HG03045 (cell line): ENCODE measurements at regions not wholly inside any gene's neighbourhood (a gene's known extent, or its start where the extent isn't known, plus 50 kb on each side); places are given as distances from the start of the nearest gene placed in this dataset.
"Not testable (repeated sequence)": the region's sequence is repeated elsewhere in the genome, so short reads cannot be mapped to it uniquely, and the experiment has no call there.

ENCODE experiments used
- ATAC-seq: cut with Tn5 transposase; IDR thresholded peaks from one replicate; pipeline ENCODE4 v1.9.1; 2021; ENCODE audit warnings: mild to moderate bottlenecking, moderate library complexity; ENCODE audit not compliant: unreplicated experiment

DNA sequence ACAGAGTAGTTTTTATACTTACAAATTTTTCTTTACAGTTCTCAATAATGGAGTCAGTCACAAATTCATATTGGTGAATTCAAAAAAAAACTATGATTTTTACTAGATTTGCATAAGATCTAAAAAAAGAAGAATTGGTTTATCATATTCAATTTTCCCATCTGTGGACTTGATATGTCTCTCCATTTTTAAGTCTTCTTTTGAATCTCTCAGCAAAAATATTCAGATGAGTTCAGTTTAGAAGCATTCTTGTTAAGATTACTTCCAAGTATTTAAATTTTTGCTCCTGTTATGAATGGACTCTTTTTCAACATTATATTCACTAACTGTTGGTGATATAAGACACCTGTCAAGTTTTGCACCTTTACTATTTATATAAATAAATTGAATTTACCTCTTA lies 360.6 kb upstream of the FLRT2 start:
- ATAC-seq = no peak

DNA sequence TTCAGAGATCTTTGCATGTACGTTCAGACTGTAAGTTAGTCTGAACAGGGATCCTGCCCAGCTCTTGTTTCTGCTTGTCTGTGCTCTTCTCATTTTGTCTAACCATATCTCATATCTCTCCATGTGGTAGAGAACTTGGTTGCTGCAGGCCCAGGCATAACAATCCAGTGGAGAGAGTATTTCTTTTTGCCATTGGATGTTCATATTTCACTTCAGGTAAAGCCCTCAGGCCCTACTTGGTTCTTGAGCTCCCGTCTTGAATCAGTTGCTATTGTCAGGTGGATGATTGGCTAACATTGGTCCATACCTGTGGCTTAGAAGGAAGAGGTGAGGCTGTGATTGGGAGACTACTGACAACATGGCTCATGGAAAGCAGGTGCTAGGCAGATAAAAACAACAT lies 357.7 kb upstream of the FLRT2 start:
- no peak for ATAC-seq

DNA sequence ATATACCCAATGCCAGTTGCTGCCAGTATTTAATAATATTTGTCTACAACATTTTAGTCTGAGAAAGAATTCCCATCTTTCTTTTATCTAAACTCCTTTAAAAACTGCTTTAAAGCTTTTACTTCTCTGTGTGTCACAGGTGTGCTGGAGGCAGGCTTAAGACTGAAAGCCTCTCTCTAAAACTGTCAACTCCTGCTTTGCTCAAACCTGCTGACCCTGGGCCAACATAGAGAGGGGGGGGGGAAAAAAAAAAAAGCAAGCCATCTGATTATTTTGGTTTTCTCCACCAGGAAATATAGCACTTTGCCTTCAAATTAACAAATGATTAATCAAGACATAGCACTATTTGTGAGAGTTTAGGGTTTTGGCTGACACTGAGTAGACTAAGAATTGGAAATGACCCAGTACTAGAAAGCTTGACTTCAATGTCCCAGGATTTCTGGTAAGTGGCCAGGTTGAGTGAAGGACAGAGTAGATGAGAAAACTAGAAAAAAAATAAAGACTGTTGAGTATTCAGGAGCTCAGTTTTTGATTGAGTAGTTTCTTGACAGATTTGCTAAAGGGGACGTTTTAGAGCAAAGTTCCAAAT lies 357.0 kb upstream of the FLRT2 start:
- no peak for ATAC-seq

DNA sequence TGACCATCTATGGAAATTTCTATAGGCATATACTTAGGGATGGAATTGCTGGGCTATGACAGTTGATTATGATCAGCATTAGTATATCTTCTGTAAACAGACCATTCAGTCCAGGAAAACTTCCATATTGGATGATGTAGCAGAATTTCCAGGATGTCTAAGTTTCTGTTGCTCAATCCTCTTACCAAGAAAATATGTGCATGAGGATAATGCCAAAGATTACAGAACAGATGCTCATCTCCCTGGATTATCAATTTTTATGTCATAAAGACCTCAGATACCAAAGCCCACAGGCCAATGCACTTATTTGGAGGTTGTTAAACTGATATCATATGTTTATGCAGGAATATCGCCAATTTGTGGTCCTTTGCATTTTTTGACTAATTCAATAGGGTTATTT lies 354.4 kb upstream of the FLRT2 start:
- ATAC-seq = no peak

DNA sequence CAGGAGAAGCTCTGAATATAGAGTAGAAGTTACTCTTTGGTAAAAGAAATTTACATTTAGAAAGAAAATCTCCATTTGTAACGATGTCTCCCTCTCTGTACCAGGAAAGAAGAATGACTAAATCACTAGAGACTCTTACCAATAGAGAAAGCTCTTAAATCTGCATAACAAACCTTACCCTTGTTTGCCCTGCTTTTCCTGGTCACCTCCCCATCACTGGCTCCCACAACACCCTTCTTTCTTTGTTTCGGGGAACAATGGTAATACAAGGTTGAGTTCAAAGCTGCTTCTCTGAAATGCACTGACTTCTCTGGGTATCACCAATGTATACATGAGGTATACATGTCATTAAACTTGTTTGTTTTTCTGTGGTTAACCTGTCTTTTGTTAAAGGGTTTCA lies 351.1 kb upstream of the FLRT2 start:
- no peak for ATAC-seq

DNA sequence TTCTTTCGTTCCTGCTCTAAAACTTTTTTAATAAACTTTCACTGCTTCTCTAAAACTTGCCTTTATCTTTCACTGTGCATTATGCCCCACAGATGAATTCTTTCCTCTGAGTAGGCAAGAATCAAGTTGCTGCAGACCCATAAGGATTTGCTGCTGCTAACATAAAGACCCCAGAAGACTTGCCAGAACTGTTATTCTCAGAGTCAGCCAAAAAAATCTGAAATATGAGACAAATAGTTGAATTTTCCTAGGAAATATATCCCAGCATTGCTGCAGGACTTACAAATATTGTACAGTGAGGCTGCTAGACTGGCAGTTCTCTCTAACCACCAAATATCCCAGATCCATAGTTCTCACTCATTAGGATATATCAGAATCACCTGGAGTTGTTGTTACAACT lies 349.1 kb upstream of the FLRT2 start:
- ATAC-seq = no peak

DNA sequence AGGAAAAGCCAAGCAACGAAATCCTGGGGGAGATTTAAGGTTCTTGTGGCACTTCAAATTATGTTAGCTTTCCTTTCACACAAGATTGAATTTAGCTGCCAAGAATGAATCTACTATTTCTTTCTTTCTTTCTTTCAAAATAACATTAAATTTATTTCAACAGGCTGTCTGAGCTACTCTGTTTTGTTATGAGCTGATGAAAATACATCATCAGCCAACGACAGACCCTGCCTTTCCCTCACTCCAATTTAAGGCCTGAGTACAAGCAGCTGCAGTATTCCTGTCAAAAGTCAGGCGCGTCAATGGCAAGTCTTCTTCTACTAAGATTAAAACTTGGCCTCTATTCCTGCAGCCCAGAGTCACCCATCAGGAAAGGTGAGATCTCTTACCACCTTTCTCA lies 347.7 kb upstream of the FLRT2 start:
- no peak for ATAC-seq

DNA sequence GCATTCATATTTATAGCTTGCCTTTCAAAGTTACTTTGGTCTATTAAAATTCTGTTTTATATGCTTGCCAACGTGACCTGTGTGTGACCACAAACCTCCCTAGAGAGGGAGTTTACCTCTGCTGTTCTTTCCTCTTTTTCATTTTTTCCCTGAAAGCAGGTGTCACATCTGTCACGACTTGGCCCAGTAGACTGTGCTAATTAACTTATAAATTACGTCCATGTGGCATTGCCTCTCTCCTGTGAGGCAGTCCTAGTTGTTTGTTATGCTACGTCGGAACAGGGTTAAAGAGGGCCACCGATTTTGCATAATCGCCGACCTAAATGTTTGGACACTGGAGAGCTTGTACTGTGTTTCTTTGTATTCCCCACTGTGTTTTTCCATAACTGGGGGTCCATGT lies 343.9 kb upstream of the FLRT2 start:
- ATAC-seq = no peak

DNA sequence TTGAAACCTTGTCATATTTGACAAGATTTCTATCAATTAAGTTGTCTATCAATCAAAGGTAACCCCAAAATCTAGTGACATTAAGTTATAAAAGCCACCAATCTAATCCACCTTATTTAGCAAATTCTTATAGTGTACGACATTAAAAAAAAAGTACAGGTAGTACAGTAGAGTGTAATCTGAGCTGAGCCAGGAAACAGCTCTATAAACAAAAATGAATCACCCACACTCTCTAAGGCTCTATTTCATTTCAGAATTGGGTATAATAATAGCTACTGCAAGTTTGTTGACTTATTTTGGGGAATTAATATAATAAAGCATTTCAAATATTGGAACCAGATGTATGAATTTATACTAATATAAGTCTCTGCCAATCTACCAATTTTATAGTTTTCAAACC lies 342.4 kb upstream of the FLRT2 start:
- no peak for ATAC-seq

DNA sequence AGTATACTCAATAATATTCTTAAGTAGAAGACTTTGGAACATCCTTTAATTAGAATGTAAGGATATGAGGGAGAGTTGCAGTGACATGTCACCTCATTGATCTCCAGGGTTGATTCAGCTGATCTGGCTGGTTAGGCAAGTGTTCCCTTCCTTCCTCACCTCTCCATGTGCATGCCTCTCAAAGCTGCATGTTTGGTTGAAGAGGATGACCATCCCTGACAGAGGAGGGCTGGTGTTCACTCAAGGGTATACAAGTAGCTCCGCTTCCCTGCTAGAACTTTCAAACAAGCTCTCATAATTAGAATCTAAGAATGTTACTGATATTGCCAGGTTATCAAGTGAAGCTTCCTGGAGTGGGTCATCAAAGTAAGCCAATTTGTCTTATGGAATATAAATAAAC lies 341.1 kb upstream of the FLRT2 start:
- no peak for ATAC-seq

DNA sequence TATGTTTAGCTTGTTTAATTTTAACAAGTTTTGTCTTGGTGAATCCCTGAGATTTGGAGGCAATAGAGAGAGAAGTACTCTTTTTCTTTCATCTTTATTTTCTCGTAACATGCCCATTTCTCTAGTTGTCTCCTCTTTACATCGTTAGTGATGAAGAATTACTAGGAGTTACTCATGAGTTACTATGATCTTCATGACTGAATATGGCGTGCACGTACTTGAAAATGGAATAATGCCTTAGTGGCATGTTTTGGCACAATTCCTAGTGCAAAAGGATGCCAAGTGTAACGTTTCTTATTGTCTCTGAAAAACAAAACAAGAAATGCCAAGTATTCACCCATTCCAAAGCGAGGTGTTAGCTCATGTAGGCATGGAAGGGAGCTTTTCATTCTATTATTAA lies 340.7 kb upstream of the FLRT2 start:
- ATAC-seq = not testable (repeated sequence)

DNA sequence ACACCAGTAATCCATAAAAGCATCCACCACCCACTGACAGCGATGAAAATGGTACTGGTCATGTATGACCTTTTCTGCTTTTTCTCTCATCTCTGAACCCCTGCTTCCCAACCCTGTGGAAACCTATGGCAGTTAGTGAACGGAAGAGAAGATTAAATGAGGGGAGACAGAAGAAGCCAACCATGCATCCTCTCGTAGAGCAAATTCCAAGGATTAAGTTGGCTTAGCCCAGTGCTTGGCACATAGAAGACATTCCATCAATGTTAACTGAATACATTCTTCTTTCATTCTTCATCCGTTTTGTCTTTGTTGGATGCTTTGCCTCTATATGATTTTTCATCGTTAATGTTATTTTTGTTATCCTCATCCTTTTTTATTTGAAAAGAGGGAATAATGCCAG lies 339.7 kb upstream of the FLRT2 start:
- ATAC-seq = no peak

DNA sequence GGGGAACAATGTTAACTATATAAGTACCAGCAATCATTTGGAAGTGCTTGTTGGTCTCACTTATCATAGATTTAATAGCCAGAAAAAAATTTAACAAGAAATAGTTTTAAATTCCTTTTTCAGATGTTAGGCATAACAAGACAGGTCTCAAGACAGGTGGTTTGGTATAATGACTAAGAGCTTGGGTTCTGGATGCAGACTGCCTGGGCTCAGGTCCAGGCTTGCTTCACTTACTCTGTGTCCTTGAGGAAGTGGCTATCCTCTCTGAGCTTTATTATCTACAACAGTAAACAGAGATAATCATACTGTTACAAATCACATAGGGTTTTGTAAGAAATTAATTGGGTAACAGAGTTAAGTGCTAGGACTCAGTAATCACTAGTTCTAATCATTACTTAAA lies 338.0 kb upstream of the FLRT2 start:
- ATAC-seq = no peak

DNA sequence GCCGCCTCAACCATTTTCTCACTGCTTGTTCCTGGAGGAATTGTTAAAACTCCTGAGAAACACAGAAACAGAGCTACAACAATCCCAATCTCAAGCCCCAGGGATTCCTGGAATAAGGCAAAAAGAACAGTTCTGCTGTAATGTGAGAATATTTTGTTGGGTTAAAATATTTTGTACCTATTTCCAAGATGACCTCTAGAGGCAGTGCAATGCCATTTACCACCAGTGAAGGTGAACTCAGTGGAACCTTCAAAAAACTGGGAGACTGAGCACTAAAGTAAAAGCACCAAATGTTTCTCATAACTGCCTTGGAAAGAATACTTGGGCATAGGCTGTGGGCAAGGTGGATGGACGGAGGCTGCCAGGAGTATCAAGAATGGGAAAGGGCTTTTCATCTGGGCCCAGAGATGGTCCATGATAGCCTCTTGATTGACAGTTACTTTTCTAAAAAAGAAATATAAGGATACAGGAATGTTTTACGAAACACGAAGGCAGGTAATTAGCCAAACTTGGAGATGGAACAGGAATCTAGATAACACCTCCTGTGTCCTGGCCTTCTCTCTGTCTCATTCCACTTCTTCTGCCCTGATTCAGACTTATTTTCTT lies 334.0 kb upstream of the FLRT2 start:
- ATAC-seq = no peak

DNA sequence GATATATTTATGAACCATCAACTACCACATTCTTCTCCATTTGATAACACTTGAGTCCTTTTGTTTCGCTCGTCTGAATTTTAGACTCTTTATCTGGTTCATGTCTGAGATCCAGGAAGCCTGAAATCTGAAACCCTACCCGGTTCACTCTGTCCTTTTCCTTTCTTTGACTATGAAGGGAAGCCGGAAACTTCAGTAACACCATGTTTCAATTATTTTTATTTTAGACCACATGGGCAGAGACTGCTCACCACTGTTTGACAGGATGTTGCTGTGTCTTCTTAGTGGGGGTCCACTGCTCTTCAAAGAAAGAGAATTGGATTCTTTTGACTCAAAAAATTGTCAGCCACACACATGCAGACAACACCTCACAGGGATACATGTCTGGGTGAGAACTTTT lies 331.9 kb upstream of the FLRT2 start:
- no peak for ATAC-seq

DNA sequence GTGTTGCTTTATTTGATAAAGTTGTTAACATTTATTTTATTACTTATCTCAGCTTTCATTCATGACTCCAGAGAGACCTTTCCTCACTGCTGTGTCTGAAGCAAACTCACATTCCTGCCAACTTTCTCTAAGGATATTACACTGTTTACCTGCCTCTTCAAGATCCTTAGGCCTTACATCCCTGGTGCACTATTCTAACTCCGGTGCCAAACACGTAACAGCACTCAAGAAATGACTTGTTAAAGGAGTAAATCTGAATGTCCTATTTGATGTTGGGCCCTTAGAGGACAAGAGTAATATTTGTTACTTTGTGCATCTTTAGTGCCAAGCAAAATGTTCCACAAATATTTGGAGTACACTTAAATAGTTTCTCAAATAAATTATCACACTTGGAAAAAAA lies 324.1 kb upstream of the FLRT2 start:
- ATAC-seq = no peak

DNA sequence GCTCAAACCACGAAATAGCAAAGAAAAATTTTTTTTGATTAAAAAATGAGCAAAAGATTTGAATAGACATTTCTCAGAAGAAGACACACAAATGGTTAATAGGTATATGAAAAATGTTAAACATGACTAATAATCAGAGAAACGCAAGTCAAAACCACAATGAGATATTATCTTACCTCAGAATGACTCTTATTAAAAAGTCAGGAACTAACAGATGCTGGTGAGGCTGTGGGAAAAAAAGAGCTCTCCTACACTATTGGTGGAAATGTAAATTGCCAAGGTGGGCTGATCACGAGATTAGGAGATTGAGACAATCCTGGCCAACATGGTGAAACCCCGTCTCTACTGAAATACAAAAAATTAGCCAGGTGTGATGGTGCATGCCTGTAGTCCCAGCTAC lies 315.5 kb upstream of the FLRT2 start:
- ATAC-seq = no peak

DNA sequence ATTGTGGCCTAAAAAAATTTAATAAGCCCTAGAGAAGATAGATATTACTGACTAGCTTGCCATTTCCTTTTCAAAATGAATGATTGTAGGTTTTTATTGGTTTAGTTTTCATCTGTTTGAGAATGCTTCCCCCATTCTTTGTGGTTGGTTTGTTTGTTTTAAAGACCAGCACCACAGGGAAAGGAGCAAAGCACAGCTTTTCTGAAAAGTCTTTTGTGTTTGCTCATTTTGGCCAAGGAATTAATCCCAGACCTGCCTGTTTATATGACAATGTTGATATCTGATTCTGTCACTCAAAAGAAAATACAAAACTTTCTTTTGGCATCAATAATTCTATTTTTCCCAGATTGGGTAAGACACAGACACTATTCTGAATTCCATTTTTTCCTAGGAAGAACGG lies 312.5 kb upstream of the FLRT2 start:
- ATAC-seq = no peak

DNA sequence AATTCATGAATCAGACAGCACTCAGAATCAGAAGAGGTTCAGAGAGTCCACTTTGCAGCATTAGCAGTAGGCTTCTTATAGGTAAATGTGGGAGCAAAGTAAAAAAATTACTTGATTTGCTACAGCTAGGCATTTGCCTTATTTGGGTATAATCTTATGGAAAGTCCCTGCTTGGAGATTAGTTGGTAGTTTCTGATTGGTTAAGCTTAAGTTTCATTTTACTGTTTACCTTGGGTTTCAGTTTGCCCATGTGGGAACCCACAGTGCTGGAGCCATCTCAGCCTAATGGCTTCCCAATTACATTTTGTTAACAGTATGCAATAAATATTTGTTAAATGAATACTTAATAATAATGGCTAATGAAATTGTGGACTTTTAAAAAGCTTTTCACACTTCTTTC lies 311.0 kb upstream of the FLRT2 start:
- no peak for ATAC-seq

DNA sequence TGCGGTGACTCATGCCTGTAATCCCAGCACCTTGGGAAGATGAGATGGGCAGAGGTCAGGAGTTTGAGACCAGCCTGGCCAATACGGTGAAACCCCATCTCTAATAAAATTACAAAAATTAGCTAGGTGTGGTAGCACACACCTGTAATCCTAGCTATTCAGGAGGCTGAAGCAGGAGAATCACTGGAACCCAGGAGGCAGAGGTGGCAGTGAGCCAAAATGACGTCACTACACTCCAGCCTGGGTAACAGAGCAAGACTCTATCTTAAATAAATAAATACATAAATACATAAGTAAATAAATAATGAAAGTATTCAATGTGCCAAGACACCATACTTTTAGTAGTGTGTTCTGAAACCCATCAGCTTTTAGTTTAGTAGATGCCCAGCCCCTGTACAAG lies 308.1 kb upstream of the FLRT2 start:
- ATAC-seq = no peak

DNA sequence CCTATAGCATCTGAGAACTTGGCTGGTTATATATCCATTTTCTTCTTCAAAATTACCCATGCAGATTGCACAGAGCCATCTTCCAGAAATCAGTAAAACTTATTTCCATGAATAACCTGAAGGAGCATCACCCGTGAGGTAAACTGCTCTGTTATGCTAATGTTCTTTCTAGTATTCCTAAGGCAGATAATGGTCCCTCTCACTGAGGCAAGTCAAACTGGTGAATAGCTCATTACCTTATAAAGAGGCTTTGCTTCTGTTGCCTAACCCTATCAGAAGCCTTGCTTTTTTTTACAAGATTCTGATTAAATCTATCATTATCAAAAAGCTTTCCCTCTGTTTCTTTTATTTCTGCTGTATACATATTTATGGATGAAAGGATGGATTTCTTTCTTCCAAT lies 307.6 kb upstream of the FLRT2 start:
- no peak for ATAC-seq

DNA sequence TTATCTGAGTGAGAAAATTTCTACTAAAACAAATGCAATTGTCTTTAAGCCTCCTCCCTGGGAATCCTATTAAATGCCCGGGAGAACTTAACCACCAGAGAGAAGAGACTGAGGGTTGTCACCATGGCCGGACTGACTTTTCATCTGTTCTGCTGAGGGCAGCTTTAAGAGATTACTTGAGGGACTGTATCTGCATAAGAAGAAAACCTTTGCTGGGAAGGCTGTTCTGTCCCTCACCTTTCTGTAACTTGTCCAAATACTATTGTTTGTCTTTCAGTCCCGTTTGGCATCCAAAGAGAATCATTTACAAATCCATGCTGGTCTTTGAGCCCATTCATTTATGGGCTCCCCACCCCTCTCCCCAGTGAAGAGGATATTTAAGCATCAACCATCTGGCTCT lies 306.3 kb upstream of the FLRT2 start:
- ATAC-seq = no peak

DNA sequence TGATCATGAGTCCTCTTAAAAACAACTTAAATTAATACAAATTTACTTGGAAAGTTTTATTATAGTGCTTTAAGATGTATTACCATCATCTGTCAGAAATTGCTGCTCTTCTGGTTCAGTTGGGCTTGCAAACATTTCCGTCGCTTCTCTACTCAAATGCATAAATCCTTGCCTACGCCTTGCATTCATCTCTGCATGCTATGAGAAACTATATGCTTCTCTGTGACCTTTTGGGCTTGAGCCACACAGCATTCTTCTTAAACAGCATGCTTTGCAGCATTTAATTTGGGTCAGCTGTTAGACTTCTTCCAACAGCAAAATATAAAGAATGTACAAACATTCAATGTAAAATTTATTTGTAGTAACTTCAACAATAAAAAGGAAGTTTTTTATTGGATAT lies 305.7 kb upstream of the FLRT2 start:
- ATAC-seq = no peak
